IMR-90 (cell line): ENCODE measurements at regions not wholly inside any gene's neighbourhood (a gene's known extent, or its start where the extent isn't known, plus 50 kb on each side); places are given as distances from the start of the nearest gene placed in this dataset.

Source experiments
- ATAC-seq: fragments of 200-7000 bp; cut with Tn5 transposase; 2 replicates; pipeline ENCODE4 v1.9.1; 2020; ENCODE audit warnings: low read depth, mild to moderate bottlenecking, moderate library complexity
- BruUV-seq: library from RNA; stranded (reverse); fragments of 400-500 nt; replicated peaks from 2 replicates; lab custom pipeline; 2021; lab: Mats Ljungman, UMichigan
- CTCF ChIA-PET: fragments of 300-600 bp; formaldehyde crosslinking; extraction: SDS; loops from one replicate; lab custom pipeline; 2021; ENCODE audit warnings: antibody characterized with exemption; lab: Yijun Ruan, JAX
- POLR2A ChIA-PET: fragments of 300-600 bp; sonication (Branson Sonifier 250); formaldehyde crosslinking; loops from one replicate; lab custom pipeline; 2022; ENCODE audit warnings: antibody characterized with exemption; ENCODE audit not compliant: unreplicated experiment; lab: Charles Lee
- DNase-seq: peaks from one replicate; pipeline ENCODE4 v3.0.0; 2013
- H2AFZ ChIP-seq: replicated peaks from 2 replicates; pipeline ENCODE3; 2013; ENCODE audit warnings: low read length, mild to moderate bottlenecking; ENCODE audit not compliant: poor library complexity
- H2AK5ac ChIP-seq: 2 replicates; pipeline ENCODE4 v1.6.1; 2013; ENCODE audit warnings: low read depth, low read length, inconsistent platforms
- H2AK9ac ChIP-seq: replicated peaks from 2 replicates; pipeline ENCODE3; 2013; ENCODE audit warnings: mild to moderate bottlenecking, low read depth, low read length, moderate library complexity; ENCODE audit not compliant: poor library complexity
- H2BK120ac ChIP-seq: 2 replicates; pipeline ENCODE4 v1.6.1; 2013; ENCODE audit warnings: low read depth, low read length, inconsistent platforms
- H2BK15ac ChIP-seq: 3 replicates; pipeline ENCODE4 v1.6.1; 2013; ENCODE audit warnings: low read depth, low read length, inconsistent platforms
- H2BK20ac ChIP-seq: 2 replicates; pipeline ENCODE4 v1.6.1; 2013; ENCODE audit warnings: low read depth, mild to moderate bottlenecking, inconsistent platforms, low read length, moderate library complexity
- H2BK5ac ChIP-seq: 2 replicates; pipeline ENCODE4 v1.6.1; 2013; ENCODE audit warnings: mild to moderate bottlenecking, low read depth, low read length, inconsistent platforms; ENCODE audit not compliant: poor library complexity, severe bottlenecking
- H3K14ac ChIP-seq: replicated peaks from 2 replicates; pipeline ENCODE4 v1.6.1; 2013; ENCODE audit warnings: low read depth, low read length, inconsistent platforms
- H3K18ac ChIP-seq: 2 replicates; pipeline ENCODE4 v1.6.1; 2013; ENCODE audit warnings: low read depth, low read length, control low read depth
- H3K23ac ChIP-seq: 2 replicates; pipeline ENCODE4 v1.6.1; 2013; ENCODE audit warnings: low read depth, low read length, inconsistent platforms
- H3K27ac ChIP-seq: 2 replicates; pipeline ENCODE4 v1.5.1; 2013; ENCODE audit warnings: mild to moderate bottlenecking, control low read depth, low read length; ENCODE audit not compliant: insufficient read depth
- H3K27me3 ChIP-seq: 2 replicates; pipeline ENCODE4 v1.6.1; 2013; ENCODE audit warnings: low read length; ENCODE audit not compliant: control insufficient read depth, insufficient read depth
- H3K36me3 ChIP-seq: 2 replicates; pipeline ENCODE4 v1.6.1; 2013; ENCODE audit warnings: low read length, mixed read lengths; ENCODE audit not compliant: control insufficient read depth, insufficient read depth
- H3K4ac ChIP-seq: 2 replicates; pipeline ENCODE4 v1.6.1; 2013; ENCODE audit warnings: low read depth, low read length, inconsistent platforms
- H3K4me1 ChIP-seq: 2 replicates; pipeline ENCODE4 v1.6.1; 2013; ENCODE audit warnings: low read length, mixed read lengths; ENCODE audit not compliant: control insufficient read depth, insufficient read depth
- H3K4me2 ChIP-seq: 2 replicates; pipeline ENCODE4 v1.6.1; 2013; ENCODE audit warnings: low read depth, mild to moderate bottlenecking, control low read depth, low read length, moderate library complexity
- H3K4me3 ChIP-seq: 2 replicates; pipeline ENCODE4 v1.5.1; 2013; ENCODE audit warnings: low read depth, mild to moderate bottlenecking, control low read depth, low read length, moderate library complexity; ENCODE audit not compliant: insufficient read depth
- H3K56ac ChIP-seq: 2 replicates; pipeline ENCODE4 v1.6.1; 2013; ENCODE audit warnings: low read length, inconsistent platforms; ENCODE audit not compliant: insufficient read depth; ENCODE audit errors: extremely low read depth
- H3K79me1 ChIP-seq, 2 experiments: 2 replicates each; pipeline ENCODE4 v1.6.1; 2013; ENCODE audit warnings: low read length in 2 of 2, inconsistent platforms in 1 of 2, low read depth in 1 of 2
- H3K9ac ChIP-seq: 2 replicates; pipeline ENCODE4 v1.6.1; 2013; ENCODE audit warnings: low read depth, low read length, control low read depth
- H3K9me1 ChIP-seq: 2 replicates; pipeline ENCODE4 v1.6.1; 2013; ENCODE audit warnings: low read length, inconsistent platforms; ENCODE audit not compliant: insufficient read depth
- H3K9me3 ChIP-seq: 2 replicates; pipeline ENCODE4 v1.6.1; 2013; ENCODE audit warnings: low read length; ENCODE audit not compliant: control insufficient read depth, insufficient read depth
- H4K20me1 ChIP-seq: 2 replicates; pipeline ENCODE4 v1.6.1; 2013; ENCODE audit warnings: low read length, inconsistent platforms; ENCODE audit not compliant: insufficient read depth
- H4K5ac ChIP-seq: 2 replicates; pipeline ENCODE4 v1.6.1; 2013; ENCODE audit warnings: mild to moderate bottlenecking, low read depth, low read length, control low read depth
- H4K8ac ChIP-seq, 2 experiments: 2 replicates each; pipeline ENCODE4 v1.6.1; 2013; ENCODE audit warnings: low read depth in 2 of 2, low read length in 2 of 2, control low read depth in 1 of 2, inconsistent platforms in 1 of 2
- H4K91ac ChIP-seq: 2 replicates; pipeline ENCODE4 v1.6.1; 2013; ENCODE audit warnings: low read depth, low read length, inconsistent platforms; ENCODE audit not compliant: insufficient read depth
- BHLHE40 ChIP-seq: fragments of 150-350 bp; IDR thresholded peaks from 2 replicates; pipeline ENCODE4 v1.6.1; 2016; ENCODE audit warnings: mild to moderate bottlenecking, low read depth, low read length
- CEBPB ChIP-seq: IDR thresholded peaks from 2 replicates; pipeline ENCODE4 v1.6.1; 2012; ENCODE audit warnings: low read depth, low read length, improper control_type of control experiment
- CHD1 ChIP-seq: IDR thresholded peaks from 2 replicates; pipeline ENCODE4 v1.6.1; 2012; ENCODE audit warnings: low read depth, low read length, improper control_type of control experiment
- FOS ChIP-seq: fragments of 150-350 bp; IDR thresholded peaks from 2 replicates; pipeline ENCODE4 v1.6.1; 2016; ENCODE audit warnings: low read depth, low read length
- MAFK ChIP-seq: IDR thresholded peaks from 2 replicates; pipeline ENCODE4 v1.6.1; 2012; ENCODE audit warnings: low read depth, low read length, improper control_type of control experiment
- MAZ ChIP-seq: IDR thresholded peaks from 2 replicates; pipeline ENCODE4 v1.6.1; 2012; ENCODE audit warnings: low read depth, mild to moderate bottlenecking, low read length, improper control_type of control experiment, moderate library complexity, borderline replicate concordance
- MXI1 ChIP-seq: IDR thresholded peaks from 2 replicates; pipeline ENCODE4 v1.6.1; 2012; ENCODE audit warnings: low read depth, mild to moderate bottlenecking, low read length, moderate library complexity, borderline replicate concordance
- NFE2L2 ChIP-seq: fragments of 150-350 bp; IDR thresholded peaks from 2 replicates; pipeline ENCODE4 v1.6.1; 2016; ENCODE audit warnings: low read depth, mild to moderate bottlenecking, low read length
- POLR2A ChIP-seq: IDR thresholded peaks from 2 replicates; pipeline ENCODE4 v1.6.1; 2012; ENCODE audit warnings: mild to moderate bottlenecking, low read depth, low read length
- RAD21 ChIP-seq: IDR thresholded peaks from 2 replicates; pipeline ENCODE4 v1.6.1; 2012; ENCODE audit warnings: low read length, improper control_type of control experiment
- RCOR1 ChIP-seq: IDR thresholded peaks from 2 replicates; pipeline ENCODE4 v1.6.1; 2012; ENCODE audit warnings: mild to moderate bottlenecking, low read length, improper control_type of control experiment; ENCODE audit not compliant: insufficient replicate concordance
- RFX5 ChIP-seq: IDR thresholded peaks from 2 replicates; pipeline ENCODE4 v1.8.0; 2012; ENCODE audit warnings: low read depth, mild to moderate bottlenecking, low read length, moderate library complexity
- SMC3 ChIP-seq: fragments of 150-350 bp; IDR thresholded peaks from 2 replicates; pipeline ENCODE4 v1.6.1; 2016; ENCODE audit warnings: low read depth, mild to moderate bottlenecking, antibody characterized with exemption, low read length, moderate library complexity
- WGBS, 2 experiments: methylation state at CpG; one replicate each; pipeline versions ENCODE4 v1.1.5 to v1.1.7; 2013; ENCODE audit warnings: missing lambda C conversion rate in 2 of 2; ENCODE audit not compliant: insufficient read length in 1 of 2; ENCODE audit errors: extremely low coverage in 2 of 2; 5-methylcytosine and 5-hydroxymethylcytosine counted together
- dilution Hi-C: fragments of 300-500 bp; cut with HindIII; formaldehyde crosslinking; loops from one replicate; pipeline ENCODE4 v1.14.3; 2018; ENCODE audit warnings: low sequenced_read_pairs; ENCODE audit not compliant: unreplicated experiment
- in situ Hi-C: fragments of 300-500 bp; cut with MboI; formaldehyde crosslinking; loops from 3 replicates; pipeline ENCODE4 v1.14.3; 2019; ENCODE audit warnings: low sequenced_read_pairs, inconsistent platforms, mixed read lengths
- intact Hi-C: fragments of 100-400 bp; cut with micrococcal nuclease; formaldehyde crosslinking; loops from 2 replicates; pipeline ENCODE4 v1.10.0; 2022
- TF ChIP-seq, protein P1 (sequence below): fragments of 150-350 bp; IDR thresholded peaks from 2 replicates; pipeline ENCODE4 v1.6.1; 2016; ENCODE audit warnings: low read depth, mild to moderate bottlenecking, low read length, moderate library complexity, borderline replicate concordance
- TF ChIP-seq, protein P2 (sequence below): fragments of 150-350 bp; IDR thresholded peaks from 2 replicates; pipeline ENCODE4 v1.6.1; 2017; ENCODE audit warnings: mild to moderate bottlenecking, antibody characterized with exemption, low read length, low read depth
- TF ChIP-seq, protein P3 (sequence below): conservative IDR thresholded peaks from 2 replicates; pipeline ENCODE4 v1.5.1; 2012; ENCODE audit warnings: mild to moderate bottlenecking, low read depth, low read length, improper control_type of control experiment

GRCh38 chr22:42196454-42196853 is 65.8 kb upstream of the CYP2D6 start:
- Histone ChIP-seq H3K27ac (no peak overlapping the region), H4K5ac (no peak overlapping the region), H4K91ac (no peak overlapping the region), H3K9me3 (no peaks in the 10 kb centered on the region), H3K9ac (no peak overlapping the region), H3K56ac (no peak overlapping the region), H2BK120ac (no peak overlapping the region), H3K9me1 (peaks cover 25% of the 10 kb centered on the region), H3K4me2 (no peak overlapping the region), H3K14ac (no peak overlapping the region), H3K27me3 (no peaks in the 10 kb centered on the region), H2AFZ (no peak overlapping the region), H3K4me1 (peaks cover 2% of the 10 kb centered on the region; the same call in 1 of the 2 replicates), H2AK5ac (no peak overlapping the region), H2BK5ac (no peak overlapping the region), H4K8ac (no peak overlapping the region), H3K79me1 (peaks cover 35 to 67% of the 10 kb centered on the region in 2 experiments), H2BK20ac (no peak overlapping the region), H3K36me3 (peaks cover 4% of the 10 kb centered on the region), H2AK9ac (no peak overlapping the region), H3K4ac (no peak overlapping the region), H4K20me1 (peaks cover 60% of the 10 kb centered on the region), H3K23ac (no peak overlapping the region), H3K18ac (no peak overlapping the region), H2BK15ac (no peak overlapping the region), H3K4me3 (no peak overlapping the region)
- TF ChIP-seq SMC3, result no peak
- no peak for TF ChIP-seq CEBPB
- no peak for TF ChIP-seq NFE2L2
- no peak for TF ChIP-seq MXI1
- no peak for TF ChIP-seq MAZ
- no peak for TF ChIP-seq RFX5
- TF ChIP-seq, protein P1, sequence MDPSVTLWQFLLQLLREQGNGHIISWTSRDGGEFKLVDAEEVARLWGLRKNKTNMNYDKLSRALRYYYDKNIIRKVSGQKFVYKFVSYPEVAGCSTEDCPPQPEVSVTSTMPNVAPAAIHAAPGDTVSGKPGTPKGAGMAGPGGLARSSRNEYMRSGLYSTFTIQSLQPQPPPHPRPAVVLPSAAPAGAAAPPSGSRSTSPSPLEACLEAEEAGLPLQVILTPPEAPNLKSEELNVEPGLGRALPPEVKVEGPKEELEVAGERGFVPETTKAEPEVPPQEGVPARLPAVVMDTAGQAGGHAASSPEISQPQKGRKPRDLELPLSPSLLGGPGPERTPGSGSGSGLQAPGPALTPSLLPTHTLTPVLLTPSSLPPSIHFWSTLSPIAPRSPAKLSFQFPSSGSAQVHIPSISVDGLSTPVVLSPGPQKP, result no peak
- TF ChIP-seq RAD21, result no peak
- no peak for TF ChIP-seq BHLHE40
- TF ChIP-seq, protein P2, sequence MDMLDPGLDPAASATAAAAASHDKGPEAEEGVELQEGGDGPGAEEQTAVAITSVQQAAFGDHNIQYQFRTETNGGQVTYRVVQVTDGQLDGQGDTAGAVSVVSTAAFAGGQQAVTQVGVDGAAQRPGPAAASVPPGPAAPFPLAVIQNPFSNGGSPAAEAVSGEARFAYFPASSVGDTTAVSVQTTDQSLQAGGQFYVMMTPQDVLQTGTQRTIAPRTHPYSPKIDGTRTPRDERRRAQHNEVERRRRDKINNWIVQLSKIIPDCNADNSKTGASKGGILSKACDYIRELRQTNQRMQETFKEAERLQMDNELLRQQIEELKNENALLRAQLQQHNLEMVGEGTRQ, result no peak
- TF ChIP-seq FOS, result no peak
- TF ChIP-seq MAFK, result no peak
- no peak for TF ChIP-seq RCOR1
- no peak for TF ChIP-seq CHD1
- no peak for TF ChIP-seq POLR2A
- TF ChIP-seq, protein P3, sequence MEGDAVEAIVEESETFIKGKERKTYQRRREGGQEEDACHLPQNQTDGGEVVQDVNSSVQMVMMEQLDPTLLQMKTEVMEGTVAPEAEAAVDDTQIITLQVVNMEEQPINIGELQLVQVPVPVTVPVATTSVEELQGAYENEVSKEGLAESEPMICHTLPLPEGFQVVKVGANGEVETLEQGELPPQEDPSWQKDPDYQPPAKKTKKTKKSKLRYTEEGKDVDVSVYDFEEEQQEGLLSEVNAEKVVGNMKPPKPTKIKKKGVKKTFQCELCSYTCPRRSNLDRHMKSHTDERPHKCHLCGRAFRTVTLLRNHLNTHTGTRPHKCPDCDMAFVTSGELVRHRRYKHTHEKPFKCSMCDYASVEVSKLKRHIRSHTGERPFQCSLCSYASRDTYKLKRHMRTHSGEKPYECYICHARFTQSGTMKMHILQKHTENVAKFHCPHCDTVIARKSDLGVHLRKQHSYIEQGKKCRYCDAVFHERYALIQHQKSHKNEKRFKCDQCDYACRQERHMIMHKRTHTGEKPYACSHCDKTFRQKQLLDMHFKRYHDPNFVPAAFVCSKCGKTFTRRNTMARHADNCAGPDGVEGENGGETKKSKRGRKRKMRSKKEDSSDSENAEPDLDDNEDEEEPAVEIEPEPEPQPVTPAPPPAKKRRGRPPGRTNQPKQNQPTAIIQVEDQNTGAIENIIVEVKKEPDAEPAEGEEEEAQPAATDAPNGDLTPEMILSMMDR, result no peak
- in situ Hi-C loops, result no loop called here
- no peak for DNase-seq
- no TSS peak for BruUV-seq
- dilution Hi-C loops, result no loop called here
- no peak for ATAC-seq
- POLR2A ChIA-PET, result no interaction called here
- CTCF ChIA-PET, result no interaction called here
- intact Hi-C loops, result no loop called here
- no CpG with 5 or more reads among the region's 2 CpGs for WGBS, 2 experiments
